ENCODE measurements at regions not wholly inside any gene's neighbourhood (a gene's known extent, or its start where the extent isn't known, plus 50 kb on each side); places are given as distances from the start of the nearest gene placed in this dataset.

GRCh38 chr3:104988496-104988895 lies 378.2 kb upstream of the ALCAM start:
- Histone ChIP-seq H3K27me3 (ENCODE audit: insufficient read depth, low read depth, low read length) (no peaks in the 10 kb centered on the region), H3K9me2 (ENCODE audit: insufficient read depth, low read length) (no peaks in the 10 kb centered on the region), H3K4me2 (ENCODE audit: low read length) (no peak overlapping the region), H2AFZ (ENCODE audit: low read depth, low read length) (no peak overlapping the region), H3K9me3 (ENCODE audit: low read length) (no peaks in the 10 kb centered on the region), H3K27ac (ENCODE audit: low read length) (no peak overlapping the region), H3K4me3 (ENCODE audit: low read length) (no peak overlapping the region), H4K20me1 (ENCODE audit: insufficient read depth) (no peaks in the 10 kb centered on the region), H3K79me2 (replicated peaks; ENCODE audit: insufficient read depth, low read length) (no peaks in the 10 kb centered on the region), H3K9ac (ENCODE audit: low read length) (no peak overlapping the region), H3K36me3 (ENCODE audit: insufficient read depth, low read length) (no peaks in the 10 kb centered on the region), H3F3A (ENCODE audit: insufficient read depth, low read length, poor library complexity, severe bottlenecking) (no peaks in the 10 kb centered on the region)
- TF ChIP-seq EZH2 (IDR thresholded peaks at IDR 0.05; ENCODE audit: borderline replicate concordance, insufficient read depth, low read length, poor library complexity, severe bottlenecking) = no peak
- no peak for TF ChIP-seq CTCF (IDR thresholded peaks at IDR 0.05; ENCODE audit: poor library complexity, severe bottlenecking)
- TF ChIP-seq REST (IDR thresholded peaks at IDR 0.05; ENCODE audit: borderline replicate concordance) = no peak
- TF ChIP-seq EP300 (conservative IDR thresholded peaks at IDR 0.05; ENCODE audit: poor library complexity, severe bottlenecking) = no peak
- no peak for TF ChIP-seq POLR2AphosphoS5 (IDR thresholded peaks at IDR 0.05)
- no peak for TF ChIP-seq TAF1 (IDR thresholded peaks at IDR 0.05; ENCODE audit: low read depth)
- no peak for TF ChIP-seq RAD21 (conservative IDR thresholded peaks at IDR 0.05)
- TF ChIP-seq SMC3 (conservative IDR thresholded peaks at IDR 0.05; ENCODE audit: poor library complexity) = no peak
- TF ChIP-seq MXI1 (conservative IDR thresholded peaks at IDR 0.05; ENCODE audit: poor library complexity, severe bottlenecking) = no peak

- H3K9ac ChIP-seq (ENCODE audit: low read length) = no peak overlapping the region
- peak overlapping the region; percentile 19 for H3K4me2 ChIP-seq (ENCODE audit: low read length)
- H3K27me3 ChIP-seq (ENCODE audit: insufficient read depth, low read depth, low read length) = no peaks in the 10 kb centered on the region
- H2AFZ ChIP-seq (ENCODE audit: low read depth, low read length) = no peak overlapping the region
- H3K9me2 ChIP-seq (ENCODE audit: insufficient read depth, low read length) = no peaks in the 10 kb centered on the region
- H3K9me3 ChIP-seq (ENCODE audit: low read length) = no peaks in the 10 kb centered on the region
- H3K4me3 ChIP-seq (ENCODE audit: low read length) = no peak overlapping the region
- TF ChIP-seq SMC3 (conservative IDR thresholded peaks at IDR 0.05; ENCODE audit: poor library complexity) (no peak), TAF1 (IDR thresholded peaks at IDR 0.05; ENCODE audit: low read depth) (no peak), EP300 (conservative IDR thresholded peaks at IDR 0.05; ENCODE audit: poor library complexity, severe bottlenecking) (peak; percentile 76), REST (IDR thresholded peaks at IDR 0.05; ENCODE audit: borderline replicate concordance) (peak; percentile 69), POLR2AphosphoS5 (IDR thresholded peaks at IDR 0.05) (peak; percentile 88)
- H3K27ac ChIP-seq (ENCODE audit: low read length) = peak overlapping the region; percentile 48
- no peaks in the 10 kb centered on the region for H4K20me1 ChIP-seq (ENCODE audit: insufficient read depth)
- no peaks in the 10 kb centered on the region for H3K36me3 ChIP-seq (ENCODE audit: insufficient read depth, low read length)
- no peaks in the 10 kb centered on the region for H3K79me2 ChIP-seq (replicated peaks; ENCODE audit: insufficient read depth, low read length)
- no peaks in the 10 kb centered on the region for H3F3A ChIP-seq (ENCODE audit: insufficient read depth, low read length, poor library complexity, severe bottlenecking)
These were observed 376.8 kb upstream of the ALCAM start for GRCh38 chr3:104989878-104990277.
